Upper lobe of left lung (tissue), 6 donors: ENCODE measurements at regions not wholly inside any gene's neighbourhood (a gene's known extent, or its start where the extent isn't known, plus 50 kb on each side); places are given as distances from the start of the nearest gene placed in this dataset.
A peak's percentile ranks its signal among the peaks of the same experiment; 100 is the strongest.

Experiments
- ATAC-seq, 2 donors: fragments of 200-7000 bp; cut with Tn5 transposase; one replicate each; pipeline ENCODE4 v1.9.1; 2022; ENCODE audit warnings: mild to moderate bottlenecking in 2 of 2, moderate library complexity in 2 of 2; ENCODE audit not compliant: low FRiP score in 2 of 2
- DNase-seq, 2 donors: peaks; one replicate each; pipeline ENCODE4 v3.0.0-alpha.2; 2019 to 2020
- H3K27ac ChIP-seq, 4 donors: fragments of 200-600 bp; sonication (generic); one replicate each; pipeline ENCODE4 v1.5.1; 2016 to 2019
- H3K27me3 ChIP-seq, 4 donors: fragments of 200-600 bp; sonication (generic); one replicate each; pipeline ENCODE4 v1.5.1; 2017 to 2019
- H3K36me3 ChIP-seq, 4 donors: fragments of 200-600 bp; sonication (generic); one replicate each; pipeline ENCODE4 v1.5.1; 2016 to 2019
- H3K4me1 ChIP-seq, 4 donors: fragments of 200-600 bp; sonication (generic); one replicate each; pipeline ENCODE4 v1.5.1; 2018 to 2019
- H3K4me3 ChIP-seq, 4 donors: fragments of 200-600 bp; sonication (generic); one replicate each; pipeline ENCODE4 v1.5.1; 2017 to 2019; ENCODE audit warnings: mild to moderate bottlenecking in 2 of 4, moderate library complexity in 1 of 4
- H3K9me3 ChIP-seq, 4 donors: fragments of 200-600 bp; sonication (generic); one replicate each; pipeline ENCODE4 v1.5.1; 2018 to 2019
- CTCF ChIP-seq, 6 experiments: fragments of 450-650 bp in 4 of 6; fragments of 200-600 bp in 2 of 6; sonication (generic) in 2 of 6; IDR thresholded peaks; one replicate each; pipeline ENCODE4 v1.5.1; 2016 to 2019; ENCODE audit warnings: antibody characterized with exemption in 6 of 6
- EP300 ChIP-seq, 4 donors: sonication (generic); formaldehyde crosslinking; IDR thresholded peaks; one replicate each; pipeline ENCODE4 v1.5.1; 2017; ENCODE audit warnings: antibody characterized with exemption in 4 of 4, control low read depth in 2 of 4
- POLR2A ChIP-seq, 4 donors: fragments of 450-650 bp; IDR thresholded peaks; one replicate each; pipeline ENCODE4 v1.5.1; 2016 to 2017; ENCODE audit warnings: antibody characterized with exemption in 4 of 4, mild to moderate bottlenecking in 2 of 4
- POLR2AphosphoS5 ChIP-seq, 2 donors: sonication (generic); formaldehyde crosslinking; IDR thresholded peaks; one replicate each; pipeline ENCODE4 v1.5.1; 2017; ENCODE audit warnings: antibody characterized with exemption in 2 of 2
- WGBS, 2 donors: methylation state at CpG; one replicate each; pipeline ENCODE4 v1.1.5; 2017 to 2018; 5-methylcytosine and 5-hydroxymethylcytosine counted together
- donor health status: DM: no; HTN: no; CAD: no; lungs with moderate emphysema.
- donor health status: DM: no; HTN: yes; CAD: no; lungs with severe emphysema.

- DNase-seq (peak in 1 of 2 donors; percentile 12), ATAC-seq (no peak)
- 92 to 93% methylated on average over 3 of the region's 3 CpGs for WGBS, 2 donors
- Histone ChIP-seq H3K4me1 (peaks cover 15 to 23% (median 20%) of the 10 kb centered on the region in 4 donors), H3K27me3 (no peaks in the 10 kb centered on the region), H3K27ac (no peak overlapping the region), H3K36me3 (no peaks in the 10 kb centered on the region), H3K9me3 (no peaks in the 10 kb centered on the region), H3K4me3 (no peak overlapping the region)
- TF ChIP-seq POLR2A (IDR thresholded peaks at IDR 0.05) (no peak), POLR2AphosphoS5 (IDR thresholded peaks at IDR 0.05) (no peak), EP300 (IDR thresholded peaks at IDR 0.05) (no peak), CTCF (IDR thresholded peaks at IDR 0.05) (no peak)
Observed at GRCh38 chr9:113651896-113652295, 188.4 kb downstream of the RGS3 start.

- Histone ChIP-seq H3K9me3 (no peaks in the 10 kb centered on the region), H3K36me3 (no peaks in the 10 kb centered on the region), H3K27me3 (no peaks in the 10 kb centered on the region), H3K27ac (no peak overlapping the region), H3K4me1 (peaks cover 21 to 30% (median 26%) of the 10 kb centered on the region in 4 donors), H3K4me3 (no peak overlapping the region)
- TF ChIP-seq POLR2AphosphoS5 (IDR thresholded peaks at IDR 0.05): no peak
- no peak for TF ChIP-seq EP300 (IDR thresholded peaks at IDR 0.05)
- TF ChIP-seq CTCF (IDR thresholded peaks at IDR 0.05): no peak
- no peak for TF ChIP-seq POLR2A (IDR thresholded peaks at IDR 0.05)
- WGBS, 2 donors: 72 to 83% methylated on average over 6 of the region's 6 CpGs
- ATAC-seq: no peak
- DNase-seq: peak in 1 of 2 donors; percentile 18
Observed at GRCh38 chr9:113652355-113653152, 189.0 kb downstream of the RGS3 start.

- H3K36me3 ChIP-seq: no peaks in the 10 kb centered on the region
Observed at GRCh38 chr9:113653746-113654604, 190.4 kb downstream of the RGS3 start.

More at GRCh38 chr9:113653746-113654604, 190.4 kb downstream of the RGS3 start:
- no peak overlapping the region for H3K4me3 ChIP-seq
- DNase-seq: peak in 1 of 2 donors; percentile 19
- no peaks in the 10 kb centered on the region for H3K9me3 ChIP-seq
- peaks cover 28 to 38% (median 34%) of the 10 kb centered on the region in 4 donors for H3K4me1 ChIP-seq
- WGBS, 2 donors: 84 to 85% methylated on average over 9 to 11 of the region's 11 CpGs
- peak overlapping the region; percentile 29 to 73 (median 69) for H3K27ac ChIP-seq
- peak in 1 of 2 donors; percentile 1 for ATAC-seq
- TF ChIP-seq POLR2AphosphoS5 (IDR thresholded peaks at IDR 0.05): no peak
- no peak for TF ChIP-seq EP300 (IDR thresholded peaks at IDR 0.05)
- no peak for TF ChIP-seq POLR2A (IDR thresholded peaks at IDR 0.05)
- TF ChIP-seq CTCF (IDR thresholded peaks at IDR 0.05): no peak
- H3K27me3 ChIP-seq: no peaks in the 10 kb centered on the region
